HEK293 (cell line): ENCODE measurements at regions not wholly inside any gene's neighbourhood (a gene's known extent, or its start where the extent isn't known, plus 50 kb on each side); places are given as distances from the start of the nearest gene placed in this dataset.

ENCODE experiments used
- CTCF ChIA-PET: fragments of 350-600 bp; formaldehyde crosslinking; extraction: SDS; loops from one replicate; lab custom pipeline; 2021; ENCODE audit warnings: antibody characterized with exemption; lab: Yijun Ruan, JAX
- POLR2A ChIA-PET: fragments of 300-600 bp; formaldehyde crosslinking; extraction: SDS; loops from one replicate; lab custom pipeline; 2020; ENCODE audit warnings: antibody characterized with exemption, inconsistent platforms; lab: Yijun Ruan, JAX
- H3K27ac ChIP-seq: fragments of 200-500 bp; sonication (Bioruptor generic); 2 replicates; pipeline ENCODE4 v1.5.1; 2014; ENCODE audit warnings: low read depth, low read length, control low read depth, inconsistent platforms; ENCODE audit errors: extremely low read depth
- H3K36me3 ChIP-seq, 2 experiments: fragments of 200-500 bp in 1 of 2; sonication (Bioruptor generic) in 1 of 2; 1 replicate in 1 of 2; 2 replicates in 1 of 2; pipeline ENCODE4 v1.5.1; 2014 to 2017; ENCODE audit warnings: inconsistent platforms in 2 of 2, low read length in 2 of 2; ENCODE audit not compliant: control insufficient read depth in 2 of 2, insufficient read depth in 1 of 2
- H3K4me1 ChIP-seq: fragments of 200-500 bp; sonication (Bioruptor generic); 2 replicates; pipeline ENCODE4 v1.5.1; 2014; ENCODE audit warnings: mild to moderate bottlenecking, low read length, inconsistent platforms; ENCODE audit not compliant: control insufficient read depth, insufficient read depth
- H3K4me3 ChIP-seq: 2 replicates; pipeline ENCODE4 v1.5.1; 2011; ENCODE audit warnings: low read depth, mild to moderate bottlenecking, control low read depth, low read length, moderate library complexity
- H3K9me3 ChIP-seq: fragments of 200-500 bp; sonication (Bioruptor generic); 2 replicates; pipeline ENCODE4 v1.5.1; 2014; ENCODE audit warnings: low read depth, low read length, inconsistent platforms; ENCODE audit not compliant: control insufficient read depth, insufficient read depth
- OSR2 ChIP-seq: fragments of 450-650 bp; formaldehyde crosslinking; IDR thresholded peaks from 2 replicates; pipeline ENCODE4 v1.5.1; 2016; ENCODE audit warnings: missing biosample characterization, missing genetic modification characterization
- PRDM1 ChIP-seq: fragments of 450-650 bp; formaldehyde crosslinking; IDR thresholded peaks from 2 replicates; pipeline ENCODE4; 2016; ENCODE audit warnings: missing biosample characterization, missing genetic modification characterization
- ZFP3 ChIP-seq: fragments of 450-650 bp; formaldehyde crosslinking; IDR thresholded peaks from 2 replicates; pipeline ENCODE4 v1.5.1; 2016; ENCODE audit warnings: low read depth, missing biosample characterization, missing genetic modification characterization
- ZNF169 ChIP-seq: fragments of 450-650 bp; formaldehyde crosslinking; IDR thresholded peaks from 2 replicates; pipeline ENCODE4 v1.5.1; 2016; ENCODE audit warnings: missing biosample characterization, missing genetic modification characterization
- ZNF202 ChIP-seq: fragments of 450-650 bp; formaldehyde crosslinking; IDR thresholded peaks from 2 replicates; pipeline ENCODE4 v1.5.1; 2016; ENCODE audit warnings: missing biosample characterization, missing genetic modification characterization, borderline replicate concordance
- ZNF223 ChIP-seq: fragments of 450-650 bp; formaldehyde crosslinking; IDR thresholded peaks from 2 replicates; pipeline ENCODE4 v1.5.1; 2016; ENCODE audit warnings: missing biosample characterization, missing genetic modification characterization
- ZNF266 ChIP-seq: fragments of 450-650 bp; formaldehyde crosslinking; IDR thresholded peaks from 2 replicates; pipeline ENCODE4 v1.5.1; 2016; ENCODE audit warnings: missing biosample characterization, missing genetic modification characterization, low read depth
- ZNF560 ChIP-seq: fragments of 450-650 bp; formaldehyde crosslinking; IDR thresholded peaks from 2 replicates; pipeline ENCODE4 v1.5.1; 2017; ENCODE audit warnings: missing biosample characterization, missing genetic modification characterization, borderline replicate concordance
- ZNF664 ChIP-seq: fragments of 450-650 bp; formaldehyde crosslinking; IDR thresholded peaks from 2 replicates; pipeline ENCODE4 v1.5.1; 2016; ENCODE audit warnings: missing biosample characterization, missing genetic modification characterization
- ZNF701 ChIP-seq: fragments of 450-650 bp; formaldehyde crosslinking; IDR thresholded peaks from 2 replicates; pipeline ENCODE4 v1.5.1; 2016; ENCODE audit warnings: missing biosample characterization, missing genetic modification characterization
- TF ChIP-seq, protein P1 (sequence below): fragments of 450-650 bp; formaldehyde crosslinking; IDR thresholded peaks from 2 replicates; pipeline ENCODE4 v1.5.0; 2017; ENCODE audit warnings: missing biosample characterization, missing genetic modification characterization, borderline replicate concordance
- TF ChIP-seq, protein P2 (sequence below): fragments of 450-650 bp; formaldehyde crosslinking; IDR thresholded peaks from 2 replicates; pipeline ENCODE4 v1.5.1; 2017; ENCODE audit warnings: missing biosample characterization, missing genetic modification characterization
- TF ChIP-seq, protein P3 (sequence below): fragments of 450-650 bp; formaldehyde crosslinking; IDR thresholded peaks from 2 replicates; pipeline ENCODE4 v1.5.1; 2016; ENCODE audit warnings: missing biosample characterization, missing genetic modification characterization
- TF ChIP-seq, protein P4 (sequence below): fragments of 450-650 bp; formaldehyde crosslinking; IDR thresholded peaks from 2 replicates; pipeline ENCODE4 v1.5.1; 2016; ENCODE audit warnings: missing biosample characterization, missing genetic modification characterization
- TF ChIP-seq, protein P5 (sequence below): fragments of 450-650 bp; formaldehyde crosslinking; IDR thresholded peaks from 2 replicates; pipeline ENCODE4 v1.5.1; 2017; ENCODE audit warnings: missing biosample characterization, missing genetic modification characterization
- TF ChIP-seq, protein P6 (sequence below): fragments of 450-650 bp; formaldehyde crosslinking; IDR thresholded peaks from 2 replicates; pipeline ENCODE4 v1.5.1; 2016; ENCODE audit warnings: missing biosample characterization, missing genetic modification characterization
- TF ChIP-seq, protein P7 (sequence below): sonication (generic); formaldehyde crosslinking; IDR thresholded peaks from 2 replicates; pipeline ENCODE4 v1.8.1; 2022; ENCODE audit warnings: mild to moderate bottlenecking, moderate library complexity, missing genetic modification reagents
- TF ChIP-seq, protein P8 (sequence below): fragments of 450-650 bp; formaldehyde crosslinking; IDR thresholded peaks from 2 replicates; pipeline ENCODE4 v1.5.1; 2016; ENCODE audit warnings: missing biosample characterization, missing genetic modification characterization

DNA sequence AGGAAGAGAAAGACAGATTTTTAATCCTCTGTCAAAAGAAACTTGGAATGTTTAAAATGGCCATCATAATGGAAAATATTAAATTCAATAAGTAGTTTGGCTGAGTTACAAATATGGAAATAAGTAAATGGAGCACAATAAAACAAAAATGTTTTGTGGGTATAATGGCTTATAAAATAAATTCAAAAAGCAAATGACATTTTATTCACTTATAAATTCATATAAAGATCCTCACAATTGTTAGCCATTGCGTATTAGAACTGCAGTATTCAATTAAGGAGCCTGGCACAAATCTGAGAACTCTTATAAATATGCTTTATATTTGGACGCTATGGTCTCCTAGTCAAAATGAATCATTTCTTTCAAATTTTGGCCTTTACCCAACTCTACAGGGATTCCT, 339.0 kb upstream of the PABPC4L start:
- TF ChIP-seq, protein P1, sequence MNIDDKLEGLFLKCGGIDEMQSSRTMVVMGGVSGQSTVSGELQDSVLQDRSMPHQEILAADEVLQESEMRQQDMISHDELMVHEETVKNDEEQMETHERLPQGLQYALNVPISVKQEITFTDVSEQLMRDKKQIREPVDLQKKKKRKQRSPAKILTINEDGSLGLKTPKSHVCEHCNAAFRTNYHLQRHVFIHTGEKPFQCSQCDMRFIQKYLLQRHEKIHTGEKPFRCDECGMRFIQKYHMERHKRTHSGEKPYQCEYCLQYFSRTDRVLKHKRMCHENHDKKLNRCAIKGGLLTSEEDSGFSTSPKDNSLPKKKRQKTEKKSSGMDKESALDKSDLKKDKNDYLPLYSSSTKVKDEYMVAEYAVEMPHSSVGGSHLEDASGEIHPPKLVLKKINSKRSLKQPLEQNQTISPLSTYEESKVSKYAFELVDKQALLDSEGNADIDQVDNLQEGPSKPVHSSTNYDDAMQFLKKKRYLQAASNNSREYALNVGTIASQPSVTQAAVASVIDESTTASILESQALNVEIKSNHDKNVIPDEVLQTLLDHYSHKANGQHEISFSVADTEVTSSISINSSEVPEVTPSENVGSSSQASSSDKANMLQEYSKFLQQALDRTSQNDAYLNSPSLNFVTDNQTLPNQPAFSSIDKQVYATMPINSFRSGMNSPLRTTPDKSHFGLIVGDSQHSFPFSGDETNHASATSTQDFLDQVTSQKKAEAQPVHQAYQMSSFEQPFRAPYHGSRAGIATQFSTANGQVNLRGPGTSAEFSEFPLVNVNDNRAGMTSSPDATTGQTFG (tag by site-specific recombination) = no peak
- TF ChIP-seq, protein P2, sequence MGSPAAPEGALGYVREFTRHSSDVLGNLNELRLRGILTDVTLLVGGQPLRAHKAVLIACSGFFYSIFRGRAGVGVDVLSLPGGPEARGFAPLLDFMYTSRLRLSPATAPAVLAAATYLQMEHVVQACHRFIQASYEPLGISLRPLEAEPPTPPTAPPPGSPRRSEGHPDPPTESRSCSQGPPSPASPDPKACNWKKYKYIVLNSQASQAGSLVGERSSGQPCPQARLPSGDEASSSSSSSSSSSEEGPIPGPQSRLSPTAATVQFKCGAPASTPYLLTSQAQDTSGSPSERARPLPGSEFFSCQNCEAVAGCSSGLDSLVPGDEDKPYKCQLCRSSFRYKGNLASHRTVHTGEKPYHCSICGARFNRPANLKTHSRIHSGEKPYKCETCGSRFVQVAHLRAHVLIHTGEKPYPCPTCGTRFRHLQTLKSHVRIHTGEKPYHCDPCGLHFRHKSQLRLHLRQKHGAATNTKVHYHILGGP = no peak
- TF ChIP-seq ZNF701 (tag by site-specific recombination) (no peak), ZNF169 (no peak), ZNF664 (tag by site-specific recombination) (no peak), OSR2 (tag by site-specific recombination) (no peak), ZNF560 (tag by site-specific recombination) (no peak), ZNF223 (tag by site-specific recombination) (no peak), ZFP3 (no peak)
- TF ChIP-seq, protein P3, sequence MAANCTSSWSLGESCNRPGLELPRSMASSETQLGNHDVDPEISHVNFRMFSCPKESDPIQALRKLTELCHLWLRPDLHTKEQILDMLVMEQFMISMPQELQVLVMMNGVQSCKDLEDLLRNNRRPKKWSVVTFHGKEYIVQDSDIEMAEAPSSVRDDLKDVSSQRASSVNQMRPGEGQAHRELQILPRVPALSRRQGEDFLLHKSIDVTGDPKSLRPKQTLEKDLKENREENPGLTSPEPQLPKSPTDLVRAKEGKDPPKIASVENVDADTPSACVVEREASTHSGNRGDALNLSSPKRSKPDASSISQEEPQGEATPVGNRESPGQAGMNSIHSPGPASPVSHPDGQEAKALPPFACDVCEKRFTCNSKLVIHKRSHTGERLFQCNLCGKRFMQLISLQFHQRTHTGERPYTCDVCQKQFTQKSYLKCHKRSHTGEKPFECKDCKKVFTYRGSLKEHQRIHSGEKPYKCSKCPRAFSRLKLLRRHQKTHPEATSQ (tag by site-specific recombination) = no peak
- TF ChIP-seq, protein P4, sequence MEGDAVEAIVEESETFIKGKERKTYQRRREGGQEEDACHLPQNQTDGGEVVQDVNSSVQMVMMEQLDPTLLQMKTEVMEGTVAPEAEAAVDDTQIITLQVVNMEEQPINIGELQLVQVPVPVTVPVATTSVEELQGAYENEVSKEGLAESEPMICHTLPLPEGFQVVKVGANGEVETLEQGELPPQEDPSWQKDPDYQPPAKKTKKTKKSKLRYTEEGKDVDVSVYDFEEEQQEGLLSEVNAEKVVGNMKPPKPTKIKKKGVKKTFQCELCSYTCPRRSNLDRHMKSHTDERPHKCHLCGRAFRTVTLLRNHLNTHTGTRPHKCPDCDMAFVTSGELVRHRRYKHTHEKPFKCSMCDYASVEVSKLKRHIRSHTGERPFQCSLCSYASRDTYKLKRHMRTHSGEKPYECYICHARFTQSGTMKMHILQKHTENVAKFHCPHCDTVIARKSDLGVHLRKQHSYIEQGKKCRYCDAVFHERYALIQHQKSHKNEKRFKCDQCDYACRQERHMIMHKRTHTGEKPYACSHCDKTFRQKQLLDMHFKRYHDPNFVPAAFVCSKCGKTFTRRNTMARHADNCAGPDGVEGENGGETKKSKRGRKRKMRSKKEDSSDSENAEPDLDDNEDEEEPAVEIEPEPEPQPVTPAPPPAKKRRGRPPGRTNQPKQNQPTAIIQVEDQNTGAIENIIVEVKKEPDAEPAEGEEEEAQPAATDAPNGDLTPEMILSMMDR (tag by site-specific recombination) = no peak
- TF ChIP-seq, protein P5, sequence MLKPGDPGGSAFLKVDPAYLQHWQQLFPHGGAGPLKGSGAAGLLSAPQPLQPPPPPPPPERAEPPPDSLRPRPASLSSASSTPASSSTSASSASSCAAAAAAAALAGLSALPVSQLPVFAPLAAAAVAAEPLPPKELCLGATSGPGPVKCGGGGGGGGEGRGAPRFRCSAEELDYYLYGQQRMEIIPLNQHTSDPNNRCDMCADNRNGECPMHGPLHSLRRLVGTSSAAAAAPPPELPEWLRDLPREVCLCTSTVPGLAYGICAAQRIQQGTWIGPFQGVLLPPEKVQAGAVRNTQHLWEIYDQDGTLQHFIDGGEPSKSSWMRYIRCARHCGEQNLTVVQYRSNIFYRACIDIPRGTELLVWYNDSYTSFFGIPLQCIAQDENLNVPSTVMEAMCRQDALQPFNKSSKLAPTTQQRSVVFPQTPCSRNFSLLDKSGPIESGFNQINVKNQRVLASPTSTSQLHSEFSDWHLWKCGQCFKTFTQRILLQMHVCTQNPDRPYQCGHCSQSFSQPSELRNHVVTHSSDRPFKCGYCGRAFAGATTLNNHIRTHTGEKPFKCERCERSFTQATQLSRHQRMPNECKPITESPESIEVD (tag by site-specific recombination) = no peak
- ChIA-PET POLR2A (no interaction called here), CTCF (no interaction called here)
- Histone ChIP-seq H3K4me3 (no peak overlapping the region), H3K9me3 (no peaks in the 10 kb centered on the region), H3K4me1 (no peaks in the 10 kb centered on the region), H3K27ac (no peak overlapping the region), H3K36me3 (no peaks in the 10 kb centered on the region)

DNA sequence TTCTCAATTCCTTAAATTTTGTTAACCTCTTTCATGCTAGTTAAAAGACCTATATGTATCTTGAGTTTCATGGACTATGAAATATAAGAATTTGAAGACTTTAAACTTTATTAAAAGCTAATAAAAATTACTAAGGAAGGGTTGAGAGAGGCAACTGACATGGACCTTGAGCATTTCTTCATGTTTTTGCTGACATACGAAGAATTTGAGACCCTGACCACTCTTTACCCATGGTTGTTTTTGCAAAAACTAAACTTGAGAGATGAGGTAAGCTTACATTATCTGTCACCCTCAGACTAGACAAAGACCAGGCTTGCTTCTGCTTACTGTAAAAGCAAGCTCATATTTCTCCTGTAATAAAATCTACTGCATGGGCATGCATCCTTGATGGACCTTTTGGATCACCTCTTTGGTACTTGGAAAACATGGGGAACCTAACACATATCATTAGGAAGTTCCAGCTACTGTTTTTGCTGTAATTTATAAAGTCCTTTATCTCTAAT, 338.2 kb upstream of the PABPC4L start:
- Histone ChIP-seq H3K4me1 (no peaks in the 10 kb centered on the region), H3K9me3 (no peaks in the 10 kb centered on the region), H3K36me3 (no peaks in the 10 kb centered on the region), H3K4me3 (no peak overlapping the region), H3K27ac (no peak overlapping the region)
- POLR2A ChIA-PET = no interaction called here
- CTCF ChIA-PET = no interaction called here
- TF ChIP-seq, protein P6, sequence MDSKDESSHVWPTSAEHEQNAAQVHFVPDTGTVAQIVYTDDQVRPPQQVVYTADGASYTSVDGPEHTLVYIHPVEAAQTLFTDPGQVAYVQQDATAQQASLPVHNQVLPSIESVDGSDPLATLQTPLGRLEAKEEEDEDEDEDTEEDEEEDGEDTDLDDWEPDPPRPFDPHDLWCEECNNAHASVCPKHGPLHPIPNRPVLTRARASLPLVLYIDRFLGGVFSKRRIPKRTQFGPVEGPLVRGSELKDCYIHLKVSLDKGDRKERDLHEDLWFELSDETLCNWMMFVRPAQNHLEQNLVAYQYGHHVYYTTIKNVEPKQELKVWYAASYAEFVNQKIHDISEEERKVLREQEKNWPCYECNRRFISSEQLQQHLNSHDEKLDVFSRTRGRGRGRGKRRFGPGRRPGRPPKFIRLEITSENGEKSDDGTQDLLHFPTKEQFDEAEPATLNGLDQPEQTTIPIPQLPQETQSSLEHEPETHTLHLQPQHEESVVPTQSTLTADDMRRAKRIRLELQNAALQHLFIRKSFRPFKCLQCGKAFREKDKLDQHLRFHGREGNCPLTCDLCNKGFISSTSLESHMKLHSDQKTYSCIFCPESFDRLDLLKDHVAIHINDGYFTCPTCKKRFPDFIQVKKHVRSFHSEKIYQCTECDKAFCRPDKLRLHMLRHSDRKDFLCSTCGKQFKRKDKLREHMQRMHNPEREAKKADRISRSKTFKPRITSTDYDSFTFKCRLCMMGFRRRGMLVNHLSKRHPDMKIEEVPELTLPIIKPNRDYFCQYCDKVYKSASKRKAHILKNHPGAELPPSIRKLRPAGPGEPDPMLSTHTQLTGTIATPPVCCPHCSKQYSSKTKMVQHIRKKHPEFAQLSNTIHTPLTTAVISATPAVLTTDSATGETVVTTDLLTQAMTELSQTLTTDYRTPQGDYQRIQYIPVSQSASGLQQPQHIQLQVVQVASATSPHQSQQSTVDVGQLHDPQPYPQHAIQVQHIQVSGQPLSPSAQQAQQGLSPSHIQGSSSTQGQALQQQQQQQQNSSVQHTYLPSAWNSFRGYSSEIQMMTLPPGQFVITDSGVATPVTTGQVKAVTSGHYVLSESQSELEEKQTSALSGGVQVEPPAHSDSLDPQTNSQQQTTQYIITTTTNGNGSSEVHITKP (tag by site-specific recombination) = no peak
- no peak for TF ChIP-seq ZNF202 (tag by site-specific recombination)
- no peak for TF ChIP-seq PRDM1 (tag by site-specific recombination)
- TF ChIP-seq, protein P7, sequence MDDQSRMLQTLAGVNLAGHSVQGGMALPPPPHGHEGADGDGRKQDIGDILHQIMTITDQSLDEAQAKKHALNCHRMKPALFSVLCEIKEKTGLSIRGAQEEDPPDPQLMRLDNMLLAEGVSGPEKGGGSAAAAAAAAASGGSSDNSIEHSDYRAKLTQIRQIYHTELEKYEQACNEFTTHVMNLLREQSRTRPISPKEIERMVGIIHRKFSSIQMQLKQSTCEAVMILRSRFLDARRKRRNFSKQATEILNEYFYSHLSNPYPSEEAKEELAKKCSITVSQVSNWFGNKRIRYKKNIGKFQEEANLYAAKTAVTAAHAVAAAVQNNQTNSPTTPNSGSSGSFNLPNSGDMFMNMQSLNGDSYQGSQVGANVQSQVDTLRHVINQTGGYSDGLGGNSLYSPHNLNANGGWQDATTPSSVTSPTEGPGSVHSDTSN (CRISPR knock-in tag) = no peak
- TF ChIP-seq, protein P8, sequence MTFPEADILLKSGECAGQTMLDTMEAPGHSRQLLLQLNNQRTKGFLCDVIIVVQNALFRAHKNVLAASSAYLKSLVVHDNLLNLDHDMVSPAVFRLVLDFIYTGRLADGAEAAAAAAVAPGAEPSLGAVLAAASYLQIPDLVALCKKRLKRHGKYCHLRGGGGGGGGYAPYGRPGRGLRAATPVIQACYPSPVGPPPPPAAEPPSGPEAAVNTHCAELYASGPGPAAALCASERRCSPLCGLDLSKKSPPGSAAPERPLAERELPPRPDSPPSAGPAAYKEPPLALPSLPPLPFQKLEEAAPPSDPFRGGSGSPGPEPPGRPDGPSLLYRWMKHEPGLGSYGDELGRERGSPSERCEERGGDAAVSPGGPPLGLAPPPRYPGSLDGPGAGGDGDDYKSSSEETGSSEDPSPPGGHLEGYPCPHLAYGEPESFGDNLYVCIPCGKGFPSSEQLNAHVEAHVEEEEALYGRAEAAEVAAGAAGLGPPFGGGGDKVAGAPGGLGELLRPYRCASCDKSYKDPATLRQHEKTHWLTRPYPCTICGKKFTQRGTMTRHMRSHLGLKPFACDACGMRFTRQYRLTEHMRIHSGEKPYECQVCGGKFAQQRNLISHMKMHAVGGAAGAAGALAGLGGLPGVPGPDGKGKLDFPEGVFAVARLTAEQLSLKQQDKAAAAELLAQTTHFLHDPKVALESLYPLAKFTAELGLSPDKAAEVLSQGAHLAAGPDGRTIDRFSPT (tag by site-specific recombination) = no peak
- no peak for TF ChIP-seq ZNF664 (tag by site-specific recombination)
- no peak for TF ChIP-seq ZNF266 (tag by site-specific recombination)
